ENCODE measurements at regions not wholly inside any gene's neighbourhood (a gene's known extent, or its start where the extent isn't known, plus 50 kb on each side); places are given as distances from the start of the nearest gene placed in this dataset.
A peak's percentile ranks its signal among the peaks of the same experiment; 100 is the strongest.

- DNase-seq (ENCODE audit: low read depth), result no peak
- no peaks in the 10 kb centered on the region for H3K36me3 ChIP-seq (ENCODE audit: control insufficient read depth, insufficient read depth, low read length)
- TF ChIP-seq CTCF (IDR thresholded peaks at IDR 0.05; ENCODE audit: insufficient read depth, low read length, poor library complexity, severe bottlenecking), result no peak
- no peaks in the 10 kb centered on the region for H3K27me3 ChIP-seq (ENCODE audit: control insufficient read depth, insufficient read depth, low read length)
- no peak overlapping the region for H3K4me3 ChIP-seq (ENCODE audit: low read depth, low read length)
These were observed 216.2 kb downstream of the MED10 start for GRCh38 chr5:6162175-6162574.

- no peak overlapping the region for H3K4me3 ChIP-seq (ENCODE audit: low read depth, low read length)
- DNase-seq (ENCODE audit: low read depth), result no peak
- no peaks in the 10 kb centered on the region for H3K27me3 ChIP-seq (ENCODE audit: control insufficient read depth, insufficient read depth, low read length)
- H3K36me3 ChIP-seq (ENCODE audit: control insufficient read depth, insufficient read depth, low read length), result no peaks in the 10 kb centered on the region
- TF ChIP-seq CTCF (IDR thresholded peaks at IDR 0.05; ENCODE audit: insufficient read depth, low read length, poor library complexity, severe bottlenecking), result no peak
These were observed 217.1 kb downstream of the MED10 start for GRCh38 chr5:6161257-6161656.

GRCh38 chr5:6159832-6160430, 218.4 kb downstream of the MED10 start:
- no peaks in the 10 kb centered on the region for H3K36me3 ChIP-seq (ENCODE audit: control insufficient read depth, insufficient read depth, low read length)
- no peak for TF ChIP-seq CTCF (IDR thresholded peaks at IDR 0.05; ENCODE audit: insufficient read depth, low read length, poor library complexity, severe bottlenecking)
- H3K4me3 ChIP-seq (ENCODE audit: low read depth, low read length), result no peak overlapping the region
- DNase-seq (ENCODE audit: low read depth), result no peak
- no peaks in the 10 kb centered on the region for H3K27me3 ChIP-seq (ENCODE audit: control insufficient read depth, insufficient read depth, low read length)

- no peaks in the 10 kb centered on the region for H3K36me3 ChIP-seq (ENCODE audit: control insufficient read depth, insufficient read depth, low read length)
- TF ChIP-seq CTCF (IDR thresholded peaks at IDR 0.05; ENCODE audit: insufficient read depth, low read length, poor library complexity, severe bottlenecking), result no peak
- H3K4me3 ChIP-seq (ENCODE audit: low read depth, low read length), result no peak overlapping the region
- H3K27me3 ChIP-seq (ENCODE audit: control insufficient read depth, insufficient read depth, low read length), result no peaks in the 10 kb centered on the region
- DNase-seq (ENCODE audit: low read depth), result peak; percentile 2
These were observed 219.1 kb downstream of the MED10 start for GRCh38 chr5:6158974-6159831.

- H3K36me3 ChIP-seq (ENCODE audit: control insufficient read depth, insufficient read depth, low read length), result no peaks in the 10 kb centered on the region
- TF ChIP-seq CTCF (IDR thresholded peaks at IDR 0.05; ENCODE audit: insufficient read depth, low read length, poor library complexity, severe bottlenecking), result no peak
- no peak overlapping the region for H3K4me3 ChIP-seq (ENCODE audit: low read depth, low read length)
- DNase-seq (ENCODE audit: low read depth), result no peak
- no peaks in the 10 kb centered on the region for H3K27me3 ChIP-seq (ENCODE audit: control insufficient read depth, insufficient read depth, low read length)
These were observed 224.1 kb downstream of the MED10 start for GRCh38 chr5:6154216-6154615.
